Limb (tissue), 2 donors: ENCODE measurements at regions not wholly inside any gene's neighbourhood (a gene's known extent, or its start where the extent isn't known, plus 50 kb on each side); places are given as distances from the start of the nearest gene placed in this dataset.

ENCODE experiments used
- DNase-seq, 2 donors: peaks; one replicate each; pipeline ENCODE4 v3.0.0-alpha.2; 2016; ENCODE audit errors: extremely low spot score in 2 of 2

- no peak for DNase-seq
These were observed 430.1 kb downstream of the CCDC85A start for GRCh38 chr2:56613920-56614319.

GRCh38 chr2:56615760-56616159, 432.0 kb downstream of the CCDC85A start:
- DNase-seq: no peak

- no peak for DNase-seq
These were observed 440.4 kb downstream of the CCDC85A start for GRCh38 chr2:56624181-56624580.

- DNase-seq: no peak
These were observed 443.1 kb downstream of the CCDC85A start for GRCh38 chr2:56626927-56627326.

GRCh38 chr2:56630286-56630685, 446.5 kb downstream of the CCDC85A start:
- no peak for DNase-seq

GRCh38 chr2:56647997-56648396, 464.2 kb downstream of the CCDC85A start:
- no peak for DNase-seq

GRCh38 chr2:56648802-56649201, 465.0 kb downstream of the CCDC85A start:
- no peak for DNase-seq

GRCh38 chr2:56654936-56655335, 471.1 kb downstream of the CCDC85A start:
- no peak for DNase-seq

- DNase-seq: no peak
These were observed 473.0 kb downstream of the CCDC85A start for GRCh38 chr2:56656826-56657225.

- no peak for DNase-seq
These were observed 483.0 kb downstream of the CCDC85A start for GRCh38 chr2:56666777-56667176.

GRCh38 chr2:56671973-56672569, 488.3 kb downstream of the CCDC85A start:
- DNase-seq: no peak

- DNase-seq: no peak
These were observed 490.3 kb downstream of the CCDC85A start for GRCh38 chr2:56674084-56674483.

- no peak for DNase-seq
These were observed 493.2 kb downstream of the CCDC85A start for GRCh38 chr2:56676966-56677365.

GRCh38 chr2:56680971-56681631, 497.3 kb downstream of the CCDC85A start:
- no peak for DNase-seq

GRCh38 chr2:56681659-56682396, 498.0 kb downstream of the CCDC85A start:
- DNase-seq: no peak

- no peak for DNase-seq
These were observed 498.6 kb downstream of the CCDC85A start for GRCh38 chr2:56682397-56682760.

- no peak for DNase-seq
These were observed 500.5 kb downstream of the CCDC85A start for GRCh38 chr2:56684327-56684726.

GRCh38 chr2:56685205-56685604, 501.4 kb downstream of the CCDC85A start:
- no peak for DNase-seq

GRCh38 chr2:56687169-56687568, 503.4 kb downstream of the CCDC85A start:
- no peak for DNase-seq

GRCh38 chr2:56688661-56689060, 504.9 kb downstream of the CCDC85A start:
- DNase-seq: no peak

GRCh38 chr2:56693501-56693900, 509.7 kb downstream of the CCDC85A start:
- no peak for DNase-seq

- no peak for DNase-seq
These were observed 519.2 kb downstream of the CCDC85A start for GRCh38 chr2:56703001-56703400.

- DNase-seq: no peak
These were observed 521.9 kb downstream of the CCDC85A start for GRCh38 chr2:56705713-56706112.
